Upper lobe of right lung (tissue), 1 donor: ENCODE measurements at regions not wholly inside any gene's neighbourhood (a gene's known extent, or its start where the extent isn't known, plus 50 kb on each side); places are given as distances from the start of the nearest gene placed in this dataset.

ENCODE experiments used
- ATAC-seq: fragments of 200-7000 bp; cut with Tn5 transposase; one replicate; pipeline ENCODE4 v1.9.1; 2020; ENCODE audit warnings: mild to moderate bottlenecking, moderate library complexity
- DNase-seq: peaks from one replicate; pipeline ENCODE4 v3.0.0-alpha.2; 2020
- H3K27ac ChIP-seq: fragments of 200-600 bp; one replicate; pipeline ENCODE4 v1.8.0; 2022
- H3K27me3 ChIP-seq: fragments of 200-600 bp; one replicate; pipeline ENCODE4 v1.8.0; 2022; ENCODE audit warnings: mild to moderate bottlenecking
- H3K36me3 ChIP-seq: fragments of 200-600 bp; one replicate; pipeline ENCODE4 v1.8.0; 2022
- H3K4me1 ChIP-seq: fragments of 200-600 bp; one replicate; pipeline ENCODE4 v1.8.0; 2022
- H3K4me3 ChIP-seq: fragments of 200-600 bp; one replicate; pipeline ENCODE4 v1.8.0; 2022; ENCODE audit warnings: mild to moderate bottlenecking
- H3K9me3 ChIP-seq: fragments of 200-600 bp; one replicate; pipeline ENCODE4 v1.8.0; 2022
- intact Hi-C: fragments of 100-400 bp; cut with DNase I; formaldehyde crosslinking; loops from one replicate; pipeline ENCODE4 v1.11.0; 2022
- TF ChIP-seq, protein P1 (sequence below): fragments of 200-600 bp; IDR thresholded peaks from one replicate; pipeline ENCODE4 v1.8.0; 2022; ENCODE audit warnings: antibody characterized with exemption
- donor health status: DM: no; HTN: yes; CAD: no; lungs with severe emphysema.

DNA sequence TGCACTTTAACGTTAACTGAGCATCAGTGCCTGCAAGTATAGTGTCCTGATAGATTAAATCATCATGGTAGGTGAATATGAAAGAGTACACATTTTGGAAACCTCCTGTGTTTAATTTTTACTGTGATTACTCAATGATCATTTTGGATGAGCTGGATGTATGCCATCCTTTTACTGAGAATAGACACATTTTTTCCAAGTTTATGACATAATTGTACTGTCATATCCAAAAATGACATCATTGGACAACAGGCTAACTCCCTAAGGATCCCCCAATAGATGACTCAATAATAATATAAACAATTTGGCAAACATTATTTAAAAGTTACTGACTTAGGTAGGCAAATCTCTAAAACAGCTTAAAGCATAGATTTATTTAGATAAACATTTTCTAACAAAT is 410.8 kb upstream of the REG3G start:
- ATAC-seq (no peak), DNase-seq (no peak)
- Histone ChIP-seq H3K27ac (no peak overlapping the region), H3K9me3 (no peaks in the 10 kb centered on the region), H3K4me3 (no peak overlapping the region), H3K27me3 (no peaks in the 10 kb centered on the region), H3K4me1 (no peaks in the 10 kb centered on the region), H3K36me3 (no peaks in the 10 kb centered on the region)
- intact Hi-C loops: no loop called here
- TF ChIP-seq, protein P1, sequence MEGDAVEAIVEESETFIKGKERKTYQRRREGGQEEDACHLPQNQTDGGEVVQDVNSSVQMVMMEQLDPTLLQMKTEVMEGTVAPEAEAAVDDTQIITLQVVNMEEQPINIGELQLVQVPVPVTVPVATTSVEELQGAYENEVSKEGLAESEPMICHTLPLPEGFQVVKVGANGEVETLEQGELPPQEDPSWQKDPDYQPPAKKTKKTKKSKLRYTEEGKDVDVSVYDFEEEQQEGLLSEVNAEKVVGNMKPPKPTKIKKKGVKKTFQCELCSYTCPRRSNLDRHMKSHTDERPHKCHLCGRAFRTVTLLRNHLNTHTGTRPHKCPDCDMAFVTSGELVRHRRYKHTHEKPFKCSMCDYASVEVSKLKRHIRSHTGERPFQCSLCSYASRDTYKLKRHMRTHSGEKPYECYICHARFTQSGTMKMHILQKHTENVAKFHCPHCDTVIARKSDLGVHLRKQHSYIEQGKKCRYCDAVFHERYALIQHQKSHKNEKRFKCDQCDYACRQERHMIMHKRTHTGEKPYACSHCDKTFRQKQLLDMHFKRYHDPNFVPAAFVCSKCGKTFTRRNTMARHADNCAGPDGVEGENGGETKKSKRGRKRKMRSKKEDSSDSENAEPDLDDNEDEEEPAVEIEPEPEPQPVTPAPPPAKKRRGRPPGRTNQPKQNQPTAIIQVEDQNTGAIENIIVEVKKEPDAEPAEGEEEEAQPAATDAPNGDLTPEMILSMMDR: no peak

DNA sequence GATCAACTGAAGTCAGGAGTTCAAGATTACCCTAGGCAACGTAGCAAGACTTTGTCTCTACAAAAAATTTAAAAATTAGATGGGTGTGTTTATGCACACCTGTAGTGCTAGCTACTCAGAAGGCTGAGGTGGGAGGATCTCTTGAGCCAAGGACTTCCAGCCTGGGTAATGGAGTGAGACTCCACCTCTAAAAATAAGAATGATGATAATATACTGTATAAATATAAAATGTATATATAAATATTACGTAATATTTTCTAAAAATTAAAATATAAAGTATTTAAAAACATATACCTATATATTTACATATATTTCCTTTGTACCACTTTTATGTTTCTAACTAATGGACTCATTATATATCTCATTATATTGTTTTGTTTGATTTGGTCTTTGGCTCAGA is 409.5 kb upstream of the REG3G start:
- Histone ChIP-seq H3K9me3 (no peaks in the 10 kb centered on the region), H3K4me3 (no peak overlapping the region), H3K27me3 (no peaks in the 10 kb centered on the region), H3K27ac (no peak overlapping the region), H3K4me1 (no peaks in the 10 kb centered on the region), H3K36me3 (no peaks in the 10 kb centered on the region)
- ATAC-seq: no peak
- intact Hi-C loops: no loop called here
- no peak for DNase-seq
- TF ChIP-seq, protein P1: no peak

DNA sequence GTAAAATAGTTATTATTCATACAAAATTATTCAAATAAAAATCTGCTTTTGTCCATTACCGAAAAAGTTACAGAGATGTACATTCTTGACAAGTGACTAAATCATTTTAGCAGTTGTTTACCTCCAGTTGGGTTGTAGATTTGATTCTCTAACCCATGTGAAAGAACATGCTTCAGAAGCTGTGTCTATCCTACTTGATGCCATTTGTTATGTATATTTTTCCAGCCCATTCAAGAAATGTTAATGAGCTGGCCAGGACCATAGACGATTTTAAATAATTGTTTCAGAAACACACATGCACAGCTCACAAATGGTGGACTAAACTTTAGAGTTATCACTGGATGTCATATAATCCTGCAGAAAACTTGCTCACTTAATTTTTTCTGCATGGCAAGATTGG is 391.1 kb upstream of the REG3G start:
- no peak overlapping the region for H3K27ac ChIP-seq
- H3K4me1 ChIP-seq: no peaks in the 10 kb centered on the region
- intact Hi-C loops: no loop called here
- ATAC-seq (no peak), DNase-seq (no peak)
- no peak overlapping the region for H3K4me3 ChIP-seq
- TF ChIP-seq, protein P1: no peak
- no peaks in the 10 kb centered on the region for H3K27me3 ChIP-seq
- H3K9me3 ChIP-seq: no peaks in the 10 kb centered on the region
- H3K36me3 ChIP-seq: no peaks in the 10 kb centered on the region

DNA sequence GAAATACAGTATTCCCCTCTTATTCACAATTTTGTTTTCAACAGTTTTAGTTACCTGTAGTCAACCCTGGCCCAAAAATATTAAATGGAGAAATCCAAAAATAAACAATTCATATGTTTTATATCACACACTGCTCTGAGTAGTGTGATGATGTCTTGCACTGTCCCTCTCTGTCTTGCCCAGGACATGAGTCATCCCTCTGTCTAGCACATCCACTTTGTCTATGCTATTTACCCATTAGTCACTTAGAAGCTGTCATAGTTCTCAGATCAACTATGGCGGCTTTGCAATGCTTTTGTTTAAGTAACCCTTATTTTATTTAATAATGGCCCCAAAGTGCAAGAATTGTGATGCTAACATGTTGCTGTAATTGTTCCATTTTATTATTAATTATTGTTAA is 380.6 kb upstream of the REG3G start:
- no peak overlapping the region for H3K27ac ChIP-seq
- no peaks in the 10 kb centered on the region for H3K27me3 ChIP-seq
- H3K9me3 ChIP-seq: no peaks in the 10 kb centered on the region
- TF ChIP-seq, protein P1: no peak
- DNase-seq (no peak), ATAC-seq (no peak)
- no peaks in the 10 kb centered on the region for H3K4me1 ChIP-seq
- H3K4me3 ChIP-seq: no peak overlapping the region
- H3K36me3 ChIP-seq: no peaks in the 10 kb centered on the region
- intact Hi-C loops: no loop called here

DNA sequence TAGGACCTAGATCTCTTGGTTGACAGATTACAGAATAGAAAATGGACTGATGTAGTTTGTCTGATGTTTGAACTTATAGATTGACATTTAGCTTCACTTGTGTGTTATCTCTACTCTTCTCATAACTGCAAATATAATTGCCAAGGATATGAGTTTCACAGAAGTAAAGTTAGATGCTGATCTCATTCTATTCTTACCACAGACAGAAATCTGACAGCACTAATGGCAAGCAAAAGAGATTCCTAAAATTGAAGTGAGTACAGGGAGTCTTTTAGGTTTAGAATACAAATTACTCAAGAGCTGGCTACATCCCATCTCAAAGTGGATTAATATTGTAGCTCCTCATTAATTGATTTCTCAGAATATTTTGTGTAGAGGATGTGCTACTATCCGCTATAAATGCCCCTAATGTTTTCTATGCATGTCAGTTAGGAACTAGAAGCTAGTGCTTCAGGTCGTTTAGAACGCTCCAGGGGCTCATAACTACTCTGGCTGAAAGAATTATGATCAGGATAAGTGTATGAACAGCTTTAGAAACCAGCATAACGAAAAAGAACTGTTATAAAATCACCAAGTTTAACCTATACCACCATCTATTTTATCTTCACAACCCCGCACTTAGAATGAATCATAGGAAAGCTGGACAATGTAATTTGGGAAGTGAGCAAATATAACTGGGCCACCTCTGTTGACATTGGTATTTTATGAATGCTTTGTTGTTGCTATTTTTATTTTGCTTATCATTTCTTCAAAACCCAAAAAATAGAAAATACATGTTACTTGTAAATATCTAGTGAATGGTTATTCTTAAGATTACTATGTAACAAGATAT is 378.8 kb upstream of the REG3G start:
- Histone ChIP-seq H3K4me3 (no peak overlapping the region), H3K4me1 (no peaks in the 10 kb centered on the region), H3K27ac (no peak overlapping the region), H3K36me3 (no peaks in the 10 kb centered on the region), H3K27me3 (no peaks in the 10 kb centered on the region), H3K9me3 (no peaks in the 10 kb centered on the region)
- ATAC-seq (no peak), DNase-seq (no peak)
- intact Hi-C loops: no loop called here
- TF ChIP-seq, protein P1: no peak
